ENCODE measurements at regions not wholly inside any gene's neighbourhood (a gene's known extent, or its start where the extent isn't known, plus 50 kb on each side); places are given as distances from the start of the nearest gene placed in this dataset.

- TF ChIP-seq E2F6 (IDR thresholded peaks at IDR 0.05; ENCODE audit: borderline replicate concordance in 1 of 2, extremely low read depth in 1 of 2, insufficient read depth in 1 of 2, insufficient read length in 1 of 2, low read depth in 1 of 2, low read length in 1 of 2, poor library complexity in 1 of 2, severe bottlenecking in 1 of 2) (no peak), ZNF778 (CRISPR knock-in tag; IDR thresholded peaks at IDR 0.05) (no peak), KHSRP (IDR thresholded peaks at IDR 0.05) (no peak), CEBPG (CRISPR knock-in tag; IDR thresholded peaks at IDR 0.05) (no peak), CEBPG (tag; conservative IDR thresholded peaks at IDR 0.05 in 1 of 2, IDR thresholded peaks at IDR 0.05 in 1 of 2) (no peak), MTA2 (IDR thresholded peaks at IDR 0.05; ENCODE audit: low read depth) (no peak)
Observed at GRCh38 chr3:161766331-161766730, 269.7 kb downstream of the OTOL1 start (continued).

- no peak overlapping the region for H3K27ac ChIP-seq (ENCODE audit: extremely low read depth, low read depth, low read length)
- no peak overlapping the region for H2AFZ ChIP-seq (ENCODE audit: low read depth, low read length)
- intact Hi-C loops (cut with micrococcal nuclease), result no loop called here
- FAIRE-seq (no peak), ATAC-seq (no peak), DNase-seq (ENCODE audit: extremely low read depth in 1 of 4, low spot score in 3 of 4) (no peak)
- no peak overlapping the region for H3K4me2 ChIP-seq (ENCODE audit: insufficient read depth, low read length)
- ChIA-PET CTCF (ENCODE audit: low intra/inter-chr PET ratio) (interaction anchor here (0.5 kb wide), 1 partner anchor 978 kb away, joined by 3 read pairs; no protein-coding TSS in a partner anchor), POLR2A (no interaction called here)
- 0% methylated on average over 3 of the region's 3 CpGs for WGBS (ENCODE audit: insufficient coverage, low coverage, missing lambda C conversion rate)
- no peak for TF ChIP-seq ESRRA (IDR thresholded peaks at IDR 0.05; ENCODE audit: borderline replicate concordance, low read depth)
- no peak for TF ChIP-seq CEBPZ (IDR thresholded peaks at IDR 0.05; ENCODE audit: borderline replicate concordance, low read depth, low read length)
- TF ChIP-seq XRCC4 (IDR thresholded peaks at IDR 0.05; ENCODE audit: extremely low read depth, insufficient read depth, insufficient read length), result no peak
- TF ChIP-seq KDM4B (IDR thresholded peaks at IDR 0.05; ENCODE audit: borderline replicate concordance in 2 of 2, low read depth in 1 of 2), result no peak
- no peak for TF ChIP-seq GTF2A2 (tag; IDR thresholded peaks at IDR 0.05)
- no peaks in the 10 kb centered on the region for H4K20me1 ChIP-seq (replicated peaks; ENCODE audit: control insufficient read depth, insufficient read depth, low read length)
- no peak overlapping the region for H3K4me3 ChIP-seq
- no peak overlapping the region for H3K9ac ChIP-seq (ENCODE audit: insufficient read depth in 1 of 2, low read depth in 2 of 2, low read length in 2 of 2)
- no peaks in the 10 kb centered on the region for H3K4me1 ChIP-seq (replicated peaks in 1 of 2; ENCODE audit: control insufficient read depth in 2 of 2, insufficient read depth in 2 of 2, low read length in 2 of 2)
- H3K79me2 ChIP-seq (ENCODE audit: control insufficient read depth, insufficient read depth, low read length), result no peaks in the 10 kb centered on the region
- no TSS peak for BruUV-seq (replicated peaks)
- peaks cover 1% of the 10 kb centered on the region for H3K9me3 ChIP-seq (replicated peaks; ENCODE audit: control insufficient read depth, insufficient read depth, low read depth, low read length)
- H3K9me1 ChIP-seq (ENCODE audit: control insufficient read depth, insufficient read depth, low read length), result no peaks in the 10 kb centered on the region
- in situ Hi-C loops (cut with MboI), result no loop called here
- H3K36me3 ChIP-seq (ENCODE audit: control insufficient read depth, insufficient read depth, low read length), result no peaks in the 10 kb centered on the region
- no peaks in the 10 kb centered on the region for H3K27me3 ChIP-seq (ENCODE audit: control insufficient read depth in 2 of 2, insufficient read depth in 2 of 2, low read length in 2 of 2)
Observed at GRCh38 chr3:161770484-161771386, 274.1 kb downstream of the OTOL1 start.
